Esophagus squamous epithelium (tissue), 4 donors: ENCODE measurements at regions not wholly inside any gene's neighbourhood (a gene's known extent, or its start where the extent isn't known, plus 50 kb on each side); places are given as distances from the start of the nearest gene placed in this dataset.

Experiments
- CTCF ChIP-seq, 6 experiments: fragments of 450-650 bp in 4 of 6; fragments of 200-600 bp in 2 of 6; sonication (generic) in 2 of 6; IDR thresholded peaks; one replicate each; pipeline ENCODE4 v1.5.1; 2016 to 2019; ENCODE audit warnings: antibody characterized with exemption in 6 of 6, mild to moderate bottlenecking in 4 of 6, moderate library complexity in 4 of 6
- POLR2A ChIP-seq, 4 donors: fragments of 450-650 bp; IDR thresholded peaks; one replicate each; pipeline ENCODE4 v1.6.1; 2017; ENCODE audit warnings: antibody characterized with exemption in 4 of 4, mild to moderate bottlenecking in 4 of 4, moderate library complexity in 3 of 4

DNA sequence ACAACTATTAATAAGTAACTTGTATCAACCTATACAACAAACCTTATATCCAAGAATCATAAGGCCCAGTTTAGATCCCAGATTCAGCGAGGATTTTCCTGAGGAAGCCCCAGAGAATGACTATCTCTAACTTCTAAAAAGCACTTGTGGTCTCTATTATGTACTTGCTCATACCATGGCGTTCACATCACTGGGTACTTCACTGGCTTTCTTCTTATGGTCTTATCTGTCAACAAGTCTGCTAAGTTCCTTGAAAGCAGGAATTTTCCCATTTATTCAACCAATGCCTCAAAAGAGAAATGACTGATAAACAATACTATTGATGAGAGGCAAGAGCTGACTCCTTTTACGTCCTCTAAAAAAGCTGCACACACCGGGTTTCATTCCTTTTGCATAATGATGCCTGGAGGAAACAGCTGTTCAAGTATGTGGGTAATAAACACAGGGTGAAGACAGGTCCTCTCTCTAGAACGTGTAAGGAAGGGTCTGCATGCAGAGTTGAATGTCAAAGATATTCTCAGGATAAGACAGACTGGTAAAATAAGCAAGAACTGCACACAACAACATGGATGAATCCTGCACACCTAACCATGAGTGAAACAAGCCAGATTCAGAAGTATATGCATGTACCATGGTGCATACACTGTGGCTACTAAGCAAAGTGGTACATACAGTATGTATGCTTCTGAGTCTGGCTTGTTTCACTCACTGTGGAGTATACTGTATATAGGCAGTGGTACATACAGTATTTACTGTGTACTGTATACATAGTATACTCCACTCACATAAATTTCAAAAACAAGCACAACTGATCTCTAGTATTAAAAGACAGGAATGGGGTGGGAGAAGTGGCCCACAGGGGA lies 408.7 kb downstream of the SHQ1 start:
- TF ChIP-seq CTCF (IDR thresholded peaks at IDR 0.05) (no peak), POLR2A (IDR thresholded peaks at IDR 0.05) (no peak)
